ENCODE measurements at regions not wholly inside any gene's neighbourhood (a gene's known extent, or its start where the extent isn't known, plus 50 kb on each side); places are given as distances from the start of the nearest gene placed in this dataset.

DNA sequence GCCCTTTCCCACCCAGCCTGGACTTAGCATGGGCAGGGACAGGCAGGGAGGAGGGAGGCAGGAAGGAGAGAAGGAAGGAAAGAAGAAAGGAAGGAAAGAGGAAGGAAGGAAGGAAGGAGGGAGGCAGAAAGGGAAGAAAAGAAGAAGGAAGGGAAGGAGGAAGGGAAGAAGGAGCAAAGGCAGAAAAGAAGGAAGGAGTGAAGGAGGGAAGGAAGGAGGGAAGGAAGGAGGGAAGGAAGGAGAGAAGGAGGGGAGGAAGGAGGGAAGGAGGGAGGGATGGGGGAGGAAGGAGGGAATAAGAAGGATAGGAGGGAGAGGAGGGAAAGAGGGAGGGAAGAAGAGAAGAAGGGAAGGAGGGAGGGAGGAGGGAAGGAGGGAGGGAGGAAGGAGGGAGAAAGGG is 110.4 kb downstream of the SALL1 start:
- DNase-seq (ENCODE audit: extremely low read depth, low read depth) = no peak
- TF ChIP-seq, protein P1, sequence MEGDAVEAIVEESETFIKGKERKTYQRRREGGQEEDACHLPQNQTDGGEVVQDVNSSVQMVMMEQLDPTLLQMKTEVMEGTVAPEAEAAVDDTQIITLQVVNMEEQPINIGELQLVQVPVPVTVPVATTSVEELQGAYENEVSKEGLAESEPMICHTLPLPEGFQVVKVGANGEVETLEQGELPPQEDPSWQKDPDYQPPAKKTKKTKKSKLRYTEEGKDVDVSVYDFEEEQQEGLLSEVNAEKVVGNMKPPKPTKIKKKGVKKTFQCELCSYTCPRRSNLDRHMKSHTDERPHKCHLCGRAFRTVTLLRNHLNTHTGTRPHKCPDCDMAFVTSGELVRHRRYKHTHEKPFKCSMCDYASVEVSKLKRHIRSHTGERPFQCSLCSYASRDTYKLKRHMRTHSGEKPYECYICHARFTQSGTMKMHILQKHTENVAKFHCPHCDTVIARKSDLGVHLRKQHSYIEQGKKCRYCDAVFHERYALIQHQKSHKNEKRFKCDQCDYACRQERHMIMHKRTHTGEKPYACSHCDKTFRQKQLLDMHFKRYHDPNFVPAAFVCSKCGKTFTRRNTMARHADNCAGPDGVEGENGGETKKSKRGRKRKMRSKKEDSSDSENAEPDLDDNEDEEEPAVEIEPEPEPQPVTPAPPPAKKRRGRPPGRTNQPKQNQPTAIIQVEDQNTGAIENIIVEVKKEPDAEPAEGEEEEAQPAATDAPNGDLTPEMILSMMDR (IDR thresholded peaks at IDR 0.05; ENCODE audit: low read depth, low read length, missing control alignments) = no peak
- H3K4me3 ChIP-seq (replicated peaks; ENCODE audit: low read depth, low read length) = no peak overlapping the region

DNA sequence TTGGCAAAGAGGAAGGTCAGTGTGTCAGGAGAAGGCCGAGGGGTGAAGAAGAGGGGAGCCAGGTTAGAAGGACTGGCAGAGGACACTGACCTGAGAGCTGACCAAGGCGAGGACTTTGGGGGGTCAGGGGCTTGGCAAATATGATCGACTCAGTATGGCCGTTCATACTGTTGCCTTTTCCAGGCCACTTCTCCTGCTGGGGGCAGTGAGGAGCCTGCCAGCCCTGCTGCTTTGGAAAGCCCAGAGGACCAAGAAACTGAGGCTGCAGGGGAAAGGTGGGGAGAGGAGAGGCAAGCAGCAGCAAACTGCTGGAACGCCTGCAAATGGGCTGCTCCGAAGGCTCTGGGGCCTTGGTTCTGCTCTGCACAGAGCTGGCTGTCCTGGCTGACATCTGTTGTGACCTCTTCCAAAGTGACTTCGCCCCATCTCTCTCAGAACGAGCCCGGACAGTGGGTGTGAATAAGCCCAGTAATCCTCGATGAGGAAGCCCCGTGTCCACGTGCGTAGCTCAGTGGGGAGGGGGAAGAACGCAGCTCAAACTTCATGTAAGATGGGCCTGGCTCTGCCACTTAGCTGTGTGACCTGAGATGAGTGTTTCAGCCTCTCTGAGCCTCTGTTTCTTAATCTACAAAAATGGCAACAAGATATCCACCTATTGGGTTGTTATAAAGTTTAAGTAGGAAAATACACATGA is 111.3 kb downstream of the SALL1 start:
- TF ChIP-seq, protein P1 (IDR thresholded peaks at IDR 0.05; ENCODE audit: low read depth, low read length, missing control alignments) = no peak
- H3K4me3 ChIP-seq (replicated peaks; ENCODE audit: low read depth, low read length) = no peak overlapping the region
- no peak for DNase-seq (ENCODE audit: extremely low read depth, low read depth)

DNA sequence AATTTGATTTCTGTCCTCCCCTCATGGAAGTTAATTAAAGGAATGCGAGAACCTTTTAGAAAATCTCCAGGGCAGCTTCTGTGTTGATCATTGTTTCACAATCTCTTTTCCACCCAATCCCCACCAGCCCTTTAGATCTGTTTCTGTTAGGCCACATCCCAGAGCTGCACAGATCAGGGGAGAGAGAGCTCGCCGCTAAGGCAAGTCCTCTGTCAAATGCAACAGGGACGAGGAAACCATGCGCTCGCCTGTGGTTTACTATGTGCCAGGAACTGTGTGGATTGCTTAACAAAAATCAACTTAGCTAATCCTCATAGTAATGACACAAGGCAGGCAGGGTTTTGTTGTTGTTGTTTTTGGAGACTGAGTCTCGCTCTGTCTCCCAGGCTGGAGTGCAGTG is 115.4 kb downstream of the SALL1 start:
- DNase-seq (ENCODE audit: extremely low read depth, low read depth) = no peak
- H3K4me3 ChIP-seq (replicated peaks; ENCODE audit: low read depth, low read length) = no peak overlapping the region

DNA sequence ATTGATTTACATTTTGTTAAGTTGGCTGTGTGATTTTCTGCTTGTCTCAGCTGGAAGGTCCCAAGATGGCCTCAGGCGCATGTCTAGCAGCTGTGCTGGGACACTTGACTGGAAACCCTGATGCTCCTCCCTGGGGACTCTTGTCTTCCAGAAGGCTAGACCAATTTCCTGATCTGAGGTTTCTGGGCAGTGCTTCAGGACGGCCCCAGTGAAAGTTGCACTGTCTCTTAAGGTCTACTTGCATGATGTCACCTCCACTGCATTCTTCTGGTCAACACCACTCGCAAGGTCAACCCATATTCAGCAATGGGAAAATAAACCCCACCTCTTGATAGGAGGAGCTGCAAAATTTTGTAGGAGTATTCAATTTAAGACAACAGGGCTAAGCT is 116.0 kb downstream of the SALL1 start:
- DNase-seq (ENCODE audit: extremely low read depth, low read depth) = no peak
- H3K4me3 ChIP-seq (replicated peaks; ENCODE audit: low read depth, low read length) = no peak overlapping the region
- TF ChIP-seq, protein P1 (IDR thresholded peaks at IDR 0.05; ENCODE audit: low read depth, low read length, missing control alignments) = no peak

More for the DNA sequence above, 115.4 kb downstream of the SALL1 start:
- TF ChIP-seq, protein P1 (IDR thresholded peaks at IDR 0.05; ENCODE audit: low read depth, low read length, missing control alignments) = no peak

DNA sequence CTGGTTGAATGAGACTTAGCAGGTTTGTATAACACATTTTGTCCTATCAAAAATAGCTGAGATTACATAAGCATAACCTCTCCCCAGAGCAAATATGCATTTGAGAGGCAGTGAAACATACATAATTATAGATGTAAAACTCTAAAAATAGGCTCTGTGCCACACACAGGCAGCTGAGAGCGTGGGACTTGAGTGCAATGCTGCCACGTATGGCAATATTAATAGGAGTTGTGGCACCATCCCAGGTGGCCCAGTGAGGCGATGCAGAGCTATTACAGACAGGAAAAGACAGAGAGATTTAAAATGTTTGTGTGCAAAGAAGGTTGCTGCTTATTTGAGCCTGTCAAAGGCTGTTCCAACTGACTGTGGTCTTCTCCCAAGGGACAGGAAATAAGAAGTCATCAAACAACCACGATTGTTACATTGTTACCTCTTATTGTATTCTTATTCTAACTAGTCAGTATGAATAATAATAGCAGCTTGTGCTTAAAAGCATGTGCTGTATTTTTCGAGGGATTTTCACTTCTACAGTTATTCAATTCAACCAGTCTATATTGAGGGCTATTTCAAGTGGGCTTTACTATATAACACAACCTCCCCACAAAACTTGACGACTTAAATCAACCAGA is 116.5 kb downstream of the SALL1 start:
- TF ChIP-seq, protein P1 (IDR thresholded peaks at IDR 0.05; ENCODE audit: low read depth, low read length, missing control alignments) = no peak
- no peak overlapping the region for H3K4me3 ChIP-seq (replicated peaks; ENCODE audit: low read depth, low read length)
- DNase-seq (ENCODE audit: extremely low read depth, low read depth) = no peak

DNA sequence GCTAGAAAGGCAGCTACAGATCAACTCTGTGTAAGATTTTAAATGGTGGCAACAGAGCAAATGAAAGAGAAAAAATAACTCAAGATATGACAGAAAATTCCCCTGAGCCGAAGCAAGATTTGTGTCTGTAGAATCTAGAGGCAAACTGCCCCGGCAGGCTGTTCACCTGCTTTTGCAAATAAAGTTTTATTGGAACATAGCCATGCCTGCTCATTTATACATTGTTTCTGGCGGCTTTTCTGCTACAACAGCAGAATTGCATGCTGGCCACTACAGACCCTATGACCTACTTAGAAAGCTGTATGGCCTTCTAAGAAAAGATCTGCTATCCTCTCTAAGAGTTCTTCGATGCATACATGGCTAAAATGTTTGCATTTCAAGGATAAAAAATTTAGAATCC is 119.5 kb downstream of the SALL1 start:
- TF ChIP-seq, protein P1 (IDR thresholded peaks at IDR 0.05; ENCODE audit: low read depth, low read length, missing control alignments) = no peak
- H3K4me3 ChIP-seq (replicated peaks; ENCODE audit: low read depth, low read length) = no peak overlapping the region
- DNase-seq (ENCODE audit: extremely low read depth, low read depth) = no peak
